ENCODE measurements at regions not wholly inside any gene's neighbourhood (a gene's known extent, or its start where the extent isn't known, plus 50 kb on each side); places are given as distances from the start of the nearest gene placed in this dataset.
"Not testable (repeated sequence)": the region's sequence is repeated elsewhere in the genome, so short reads cannot be mapped to it uniquely, and the experiment has no call there.

DNA sequence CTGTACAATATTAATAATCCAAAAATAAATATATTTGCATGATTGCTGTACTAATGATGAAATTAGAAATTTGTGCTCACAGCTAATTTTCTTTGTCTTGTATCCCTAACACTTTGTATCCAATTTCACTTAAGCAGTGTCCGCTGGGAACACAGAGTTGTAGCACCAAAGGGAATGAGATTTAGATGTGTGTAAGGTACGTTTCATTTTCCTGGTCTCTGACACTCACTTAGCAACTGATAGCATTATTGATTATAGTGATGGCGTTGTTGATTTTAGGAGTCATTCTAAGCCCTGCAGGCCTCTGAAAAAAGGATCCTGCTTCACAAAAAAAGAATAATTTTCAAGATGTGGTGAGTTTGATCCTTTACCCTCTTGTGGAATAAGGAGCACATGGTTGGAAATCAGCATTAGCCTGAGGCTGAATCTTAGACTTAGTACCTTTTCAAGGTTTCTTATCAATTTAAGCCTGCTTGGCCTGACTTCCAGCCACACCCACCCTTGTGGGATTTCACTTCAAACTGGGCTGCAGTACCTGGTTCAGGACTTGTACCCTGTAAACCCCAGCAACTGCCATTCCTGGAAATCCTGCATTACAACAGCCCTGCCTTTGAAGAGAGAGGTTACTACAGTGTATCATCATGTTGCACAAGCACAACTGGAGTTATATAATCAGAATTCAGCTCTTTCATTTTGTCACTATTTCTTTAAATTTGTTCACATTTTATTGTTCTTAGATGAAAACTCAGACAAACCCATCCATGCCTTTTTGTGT lies 116.2 kb downstream of the RND3 start:
- no peak for DNase-seq
- intact Hi-C loops (cut with DNase I), result no loop called here

DNA sequence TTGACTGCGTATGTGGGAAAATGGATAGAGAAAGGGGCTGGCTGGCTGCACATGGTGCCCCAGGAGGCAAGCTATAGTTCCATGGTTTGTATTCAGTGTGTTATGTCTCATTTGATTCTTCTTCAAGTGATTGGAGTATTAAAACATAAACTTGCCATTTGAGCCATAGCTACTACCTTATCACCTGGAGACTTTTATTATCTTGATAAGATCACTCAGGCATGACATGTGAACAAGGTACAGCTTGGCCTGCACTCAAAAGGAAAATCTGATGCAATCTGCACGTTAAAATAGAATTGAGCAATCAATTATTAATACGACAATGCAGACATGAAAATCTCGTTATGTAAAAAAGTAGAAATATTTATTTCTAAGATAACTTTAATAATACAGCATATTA lies 116.9 kb downstream of the RND3 start:
- no peak for DNase-seq
- intact Hi-C loops (cut with DNase I), result no loop called here

DNA sequence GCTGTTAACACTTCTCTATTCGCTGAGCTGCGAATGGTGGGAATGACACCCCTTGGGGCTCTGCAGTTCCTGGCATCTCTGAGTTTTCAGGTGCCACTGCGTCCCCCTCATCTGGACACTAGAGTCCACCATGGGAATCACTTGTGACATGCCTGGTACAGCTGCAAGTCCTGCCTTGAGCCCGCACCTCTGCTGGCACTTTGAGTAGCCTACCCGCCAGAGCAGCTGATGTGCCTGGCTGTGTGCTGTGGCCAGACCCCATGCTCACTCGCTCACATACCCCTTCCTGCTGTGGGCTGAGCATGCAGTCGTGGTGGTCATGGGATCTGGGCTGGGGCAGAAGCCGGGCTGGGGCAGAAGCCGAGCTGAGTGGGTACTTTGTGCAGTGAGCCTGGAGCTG lies 117.6 kb downstream of the RND3 start:
- DNase-seq, result peak in 1 of 10 donors; percentile 76
- intact Hi-C loops (cut with DNase I), result no loop called here

DNA sequence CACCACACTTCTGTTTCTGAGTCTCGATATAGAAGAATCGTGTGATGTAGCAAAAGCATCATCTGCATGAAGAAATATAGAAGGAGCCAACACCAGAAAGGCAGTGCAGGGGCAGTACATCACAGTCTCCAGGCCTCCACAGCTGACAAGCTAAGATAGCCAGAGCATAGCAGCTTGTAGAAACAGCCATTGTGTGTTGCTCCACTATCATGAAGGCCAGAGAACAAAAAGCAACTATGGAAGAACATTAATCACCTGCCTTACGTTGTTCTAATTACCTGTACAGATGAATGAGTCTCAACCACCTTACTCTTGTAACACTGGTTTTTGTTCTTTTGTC lies 129.0 kb downstream of the RND3 start:
- intact Hi-C loops (cut with DNase I), result no loop called here
- DNase-seq, result no peak

DNA sequence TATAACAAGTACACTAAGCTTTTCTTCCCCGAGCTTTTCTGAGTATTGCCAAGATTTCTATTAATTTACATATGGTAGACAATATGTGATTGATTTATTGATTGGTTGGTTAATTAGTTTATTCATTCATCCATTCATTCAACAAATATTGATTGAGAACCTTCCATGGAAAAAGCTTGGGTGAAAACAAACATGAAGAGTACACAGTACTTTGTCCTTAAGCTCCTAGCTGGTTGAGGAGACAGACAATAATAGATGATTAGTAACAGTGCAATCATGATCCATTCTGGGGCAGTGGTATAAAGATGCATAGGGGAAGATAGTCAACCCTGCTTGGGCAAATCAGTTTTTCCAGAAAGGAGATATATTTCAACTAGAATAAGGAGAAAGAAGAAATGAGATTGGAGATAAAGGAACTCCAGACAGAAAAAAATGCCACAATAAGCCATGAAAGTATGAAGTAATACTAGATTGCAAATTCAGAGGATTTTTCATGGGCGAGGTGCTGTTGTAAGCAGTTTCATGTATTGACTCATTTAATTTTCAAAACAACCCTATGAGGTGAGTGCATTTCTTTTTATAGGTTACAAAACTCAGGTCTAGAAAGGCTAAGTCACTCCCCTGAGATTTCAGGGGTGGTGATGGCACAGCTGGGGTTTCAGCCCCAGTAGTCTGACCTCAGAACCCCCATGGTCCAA lies 129.5 kb downstream of the RND3 start:
- intact Hi-C loops (cut with DNase I), result no loop called here
- DNase-seq, result no peak

DNA sequence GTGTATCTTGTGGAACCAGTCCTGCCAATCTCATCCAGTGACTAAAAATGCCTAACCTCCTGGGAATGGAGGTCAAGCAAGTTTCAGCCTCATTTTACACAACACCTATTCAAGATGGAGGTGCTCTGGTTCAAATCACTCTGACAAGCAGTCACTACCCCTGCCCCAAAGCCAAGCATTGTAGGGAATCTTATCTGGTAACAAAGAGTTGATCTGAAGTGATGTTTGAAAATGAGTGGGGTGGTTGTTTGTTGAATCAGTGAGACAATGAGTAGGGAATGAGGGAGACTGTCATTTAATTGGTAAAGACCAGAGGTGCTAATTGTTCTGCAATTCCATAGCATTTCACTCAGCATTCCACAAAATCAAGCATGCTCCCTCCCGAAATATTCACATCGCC lies 132.0 kb downstream of the RND3 start:
- DNase-seq, result no peak
- intact Hi-C loops (cut with DNase I), result no loop called here

DNA sequence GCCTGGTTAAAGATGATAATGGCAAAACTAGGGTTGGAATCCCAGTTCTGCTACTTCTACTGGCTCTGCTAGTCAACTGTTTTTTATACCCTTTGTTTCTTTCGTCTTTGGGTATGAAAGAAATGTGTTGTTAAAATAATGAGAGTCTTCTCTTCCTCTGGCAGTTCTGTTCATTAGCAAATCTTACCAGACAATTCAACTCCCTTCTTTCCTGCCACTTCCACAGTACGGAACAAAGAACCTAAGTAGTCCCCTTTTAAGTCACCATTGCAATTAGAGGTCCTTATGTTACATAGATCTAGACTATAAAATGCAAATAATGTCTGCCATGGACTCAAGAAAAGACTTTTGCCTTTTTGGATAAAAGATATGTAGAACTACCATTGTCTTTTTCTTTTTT lies 134.1 kb downstream of the RND3 start:
- DNase-seq, result no peak
- intact Hi-C loops (cut with DNase I), result no loop called here

DNA sequence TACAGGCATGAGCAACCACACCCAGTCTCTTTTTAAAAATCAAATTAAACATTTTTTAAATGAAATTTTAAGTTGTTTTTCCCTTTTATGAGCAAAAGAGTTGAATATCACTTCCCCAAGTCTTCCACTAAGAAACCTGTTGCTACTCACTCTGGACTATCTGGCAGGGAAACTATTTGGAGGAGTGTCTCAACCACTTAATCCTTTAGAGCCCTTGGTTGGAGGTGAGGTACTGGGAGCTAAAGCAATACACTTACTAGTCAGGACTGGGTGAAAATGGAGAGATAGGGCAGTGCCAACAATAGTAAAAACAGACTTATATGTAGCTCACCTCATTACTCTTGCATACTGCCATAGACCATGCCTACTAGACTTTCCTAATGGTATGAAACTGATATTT lies 135.5 kb downstream of the RND3 start:
- DNase-seq, result no peak
- intact Hi-C loops (cut with DNase I), result no loop called here

DNA sequence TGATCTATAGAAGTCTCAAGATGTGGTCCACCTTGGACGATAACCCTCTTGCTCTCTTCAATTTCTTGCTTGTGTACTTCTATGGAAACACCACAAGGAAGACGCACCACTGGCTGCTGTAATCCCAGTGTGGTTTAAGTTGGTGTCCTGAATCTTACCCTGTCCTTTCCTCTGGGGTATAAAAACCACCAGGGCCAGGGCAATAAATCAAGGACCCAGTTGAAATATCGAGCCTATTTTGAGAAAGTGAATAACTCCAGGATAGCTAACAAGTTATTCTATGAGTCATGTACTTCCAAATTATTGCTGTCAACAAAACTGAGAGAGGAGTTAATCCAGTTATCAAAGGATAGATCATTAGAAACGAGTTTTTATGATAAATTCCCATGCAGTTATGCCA lies 137.0 kb downstream of the RND3 start:
- no peak for DNase-seq
- intact Hi-C loops (cut with DNase I), result no loop called here

DNA sequence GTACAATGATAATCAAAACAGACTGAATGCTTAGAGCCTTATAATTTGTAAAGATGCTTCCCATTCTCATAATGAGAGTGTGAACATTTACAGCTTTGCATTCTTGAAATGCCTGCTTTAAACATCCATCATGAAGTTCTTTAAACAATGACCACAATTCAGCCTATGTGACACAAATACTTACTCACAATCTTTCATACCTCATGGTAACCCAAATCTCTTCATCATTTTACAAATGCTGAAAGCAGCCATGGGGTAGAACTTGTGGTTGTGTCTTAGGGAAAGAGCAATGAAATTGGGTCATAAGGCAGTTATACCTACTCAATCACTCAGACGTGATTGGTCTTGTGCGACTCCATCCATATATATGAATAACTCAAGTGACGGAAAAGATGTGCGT lies 140.7 kb downstream of the RND3 start:
- intact Hi-C loops (cut with DNase I), result no loop called here
- DNase-seq, result no peak

DNA sequence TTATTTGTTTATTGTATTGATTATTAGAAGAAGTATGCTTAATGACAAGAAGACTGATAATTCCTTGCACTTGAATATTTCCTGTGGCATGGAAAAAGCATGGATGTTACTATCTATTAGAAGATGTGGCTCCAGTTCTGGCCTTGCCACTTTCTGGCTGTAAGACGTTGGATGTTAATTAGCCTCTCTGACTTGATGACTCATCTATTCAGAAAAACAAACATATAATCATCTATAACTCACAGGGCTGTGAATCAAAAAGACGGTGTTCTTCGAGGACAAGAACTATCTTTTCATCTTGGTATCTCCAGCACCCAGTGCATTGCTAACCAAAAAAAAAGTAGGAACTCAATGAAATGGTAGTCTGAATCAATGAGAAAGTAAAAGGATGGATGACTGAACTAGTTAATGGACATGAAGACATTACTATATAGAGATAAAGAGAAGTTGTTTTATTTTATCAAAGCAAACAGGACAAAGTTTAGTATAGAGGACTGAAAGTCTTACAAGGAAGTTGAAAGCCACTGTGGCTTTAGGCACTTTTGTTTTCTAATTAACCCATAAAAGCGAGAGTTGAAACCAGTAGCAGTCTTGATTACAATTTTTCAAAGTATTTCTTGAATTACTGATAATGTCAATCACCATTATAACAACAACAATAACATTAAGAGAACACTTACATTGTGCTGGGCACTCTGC lies 145.3 kb downstream of the RND3 start:
- intact Hi-C loops (cut with DNase I), result no loop called here
- no peak for DNase-seq

DNA sequence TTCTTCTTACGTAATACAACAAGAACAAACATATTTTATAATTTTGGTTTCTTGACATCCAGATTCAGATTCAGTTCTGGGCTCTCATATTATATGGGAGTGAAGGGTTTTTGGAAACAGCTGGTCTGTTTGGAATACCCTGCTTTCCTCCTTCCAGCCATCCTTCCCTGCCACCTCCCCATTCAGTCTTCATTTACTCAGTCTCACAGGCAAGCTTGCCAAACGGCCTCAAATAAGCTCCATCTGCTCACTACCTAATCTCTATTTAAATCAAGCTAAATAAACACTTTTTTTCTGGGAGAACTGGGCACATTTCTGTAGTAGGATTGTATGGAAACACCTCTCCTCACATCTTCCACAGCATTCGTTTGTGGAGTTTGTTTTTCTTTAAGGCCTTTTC lies 147.5 kb downstream of the RND3 start:
- no peak for DNase-seq
- intact Hi-C loops (cut with DNase I), result no loop called here

DNA sequence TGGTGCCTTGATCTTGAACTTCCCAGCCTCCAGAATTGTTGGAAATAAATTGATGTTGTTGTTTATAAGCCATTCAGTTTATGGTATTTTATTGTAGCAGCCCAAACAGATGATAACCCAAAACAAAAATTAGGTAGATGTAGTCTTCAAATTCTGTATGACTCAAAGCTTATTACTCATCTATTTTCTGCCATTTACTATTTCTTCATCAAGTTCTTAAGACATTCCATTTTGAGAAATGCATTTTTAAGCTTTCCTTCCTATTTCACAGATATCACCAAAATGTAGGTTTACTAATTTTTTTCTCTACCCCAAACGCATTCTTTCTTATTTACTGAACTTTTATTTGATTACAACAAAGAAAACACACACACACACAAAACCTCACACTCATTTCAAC lies 148.2 kb downstream of the RND3 start:
- DNase-seq, result no peak
- intact Hi-C loops (cut with DNase I), result no loop called here

DNA sequence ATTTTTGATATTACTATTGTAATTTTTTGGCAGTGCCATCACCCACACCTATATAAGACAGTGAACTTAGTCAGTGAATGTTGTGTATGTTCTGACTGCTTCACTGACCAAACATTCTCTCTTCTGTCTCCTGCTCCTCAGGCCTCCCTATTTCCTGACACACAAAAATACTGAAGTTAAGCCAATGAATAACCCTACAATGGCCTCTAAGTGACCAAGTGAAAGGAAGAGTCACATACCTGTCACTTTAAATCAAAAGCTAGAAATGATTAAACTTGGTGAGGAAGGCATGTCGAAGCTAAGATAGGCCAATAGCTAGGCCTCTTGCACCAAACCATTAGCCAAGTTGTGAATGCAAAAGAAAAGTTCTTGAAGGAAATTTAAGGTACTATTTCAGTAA lies 151.9 kb downstream of the RND3 start:
- no peak for DNase-seq

DNA sequence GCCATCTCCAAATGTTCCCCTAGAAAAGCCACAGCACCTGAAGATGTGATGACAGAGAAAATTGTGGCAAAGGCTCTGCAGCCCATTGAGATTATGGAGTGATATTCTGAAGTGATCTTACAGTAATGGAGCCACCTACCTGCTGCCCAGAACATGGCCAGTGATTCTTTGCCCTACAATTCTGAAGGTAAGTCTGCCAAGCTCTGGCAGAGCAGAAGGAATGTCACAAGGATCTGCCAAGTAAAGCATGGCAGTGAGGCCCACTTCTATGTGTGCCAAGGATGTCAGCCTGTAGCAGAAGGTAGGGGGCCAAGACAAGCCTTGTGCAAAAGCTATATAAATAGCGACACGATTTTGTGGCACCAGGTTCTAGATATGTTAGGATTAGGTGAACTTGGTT lies 155.1 kb downstream of the RND3 start:
- no peak for DNase-seq

More for the DNA sequence above, 151.9 kb downstream of the RND3 start:
- intact Hi-C loops (cut with DNase I), result no loop called here

DNA sequence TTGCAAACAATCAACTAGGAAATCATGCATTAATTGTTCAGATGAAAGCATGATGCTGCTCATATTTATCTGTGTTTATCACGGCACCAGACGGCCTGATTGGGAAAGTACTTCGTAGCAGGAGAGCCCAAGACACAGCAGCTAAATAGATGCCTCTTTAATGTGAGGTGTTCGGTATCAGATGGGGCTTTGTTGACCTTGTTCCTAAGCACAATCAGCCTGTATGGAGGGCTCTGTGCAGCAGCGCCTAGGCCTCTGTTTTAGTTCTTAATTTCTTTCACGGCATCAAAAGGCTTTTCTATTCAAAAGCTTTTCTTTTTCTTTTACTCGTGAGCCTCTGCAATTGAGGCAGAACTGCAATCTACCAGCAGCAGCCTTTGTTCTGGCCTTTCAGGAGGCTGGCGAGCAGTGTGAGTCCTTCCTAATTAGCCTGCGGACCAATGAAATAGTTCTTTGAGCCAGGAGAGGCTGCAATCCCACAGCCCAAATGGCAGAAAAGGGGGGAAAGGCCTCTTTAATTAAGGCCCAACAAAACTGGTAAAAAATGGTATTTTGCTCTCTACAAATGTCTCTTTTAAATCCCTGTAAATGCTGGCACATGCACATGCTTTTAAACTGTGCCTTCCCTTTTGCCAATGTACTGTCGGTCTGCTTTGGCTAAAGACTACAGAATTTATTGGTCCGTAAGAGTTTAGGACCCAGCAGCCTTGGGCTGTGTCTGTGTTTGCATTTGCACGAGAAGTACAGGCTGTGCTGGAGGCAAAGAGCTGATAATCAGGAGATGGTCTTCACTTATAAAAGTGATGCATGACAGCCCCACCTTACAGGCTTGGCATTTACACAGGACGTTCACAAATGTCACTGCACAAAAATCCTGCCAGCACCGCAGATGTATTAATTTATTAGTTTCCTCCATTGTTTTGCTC lies 159.6 kb downstream of the RND3 start:
- intact Hi-C loops (cut with DNase I), result loop anchor here (5.0 kb wide), 1 partner anchor 161 kb away; no protein-coding TSS in a partner anchor
- DNase-seq, result peak in 6 of 10 donors; percentile 13 to 65 (median 30)

More for the DNA sequence above, 155.1 kb downstream of the RND3 start:
- intact Hi-C loops (cut with DNase I), result no loop called here

DNA sequence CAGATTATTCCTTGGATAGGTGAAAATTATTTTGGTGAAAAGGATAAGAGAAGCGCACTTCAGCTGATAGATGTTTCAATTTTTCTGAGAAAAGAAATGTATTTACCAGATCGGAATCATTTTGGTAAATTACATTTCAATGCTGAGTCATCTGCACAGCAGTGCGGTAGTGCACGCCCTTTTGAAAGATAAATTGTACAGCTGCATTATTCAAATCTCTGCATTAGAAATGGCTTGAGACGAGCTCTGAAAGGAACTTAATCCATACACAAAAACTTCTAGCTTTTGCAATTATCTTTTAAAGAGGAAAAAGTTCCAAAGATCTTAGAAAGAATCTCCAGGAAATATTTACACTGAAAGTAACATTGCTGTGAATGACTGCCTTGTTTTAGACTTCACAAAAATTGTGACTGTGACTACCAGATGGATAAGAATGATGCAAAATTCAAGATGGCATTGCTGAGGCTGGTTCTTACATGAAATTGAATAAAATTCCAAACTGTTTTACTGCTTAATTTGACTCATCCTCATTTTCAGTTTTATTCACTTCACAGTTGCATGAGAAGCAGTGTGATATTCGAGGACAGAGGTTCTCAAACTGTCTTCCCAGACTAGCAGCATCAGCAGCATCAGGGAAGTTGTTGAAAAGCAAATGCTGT lies 161.7 kb downstream of the RND3 start:
- intact Hi-C loops (cut with DNase I), result loop anchor here (5.0 kb wide), 1 partner anchor 158 kb away; no protein-coding TSS in a partner anchor
- no peak for DNase-seq

DNA sequence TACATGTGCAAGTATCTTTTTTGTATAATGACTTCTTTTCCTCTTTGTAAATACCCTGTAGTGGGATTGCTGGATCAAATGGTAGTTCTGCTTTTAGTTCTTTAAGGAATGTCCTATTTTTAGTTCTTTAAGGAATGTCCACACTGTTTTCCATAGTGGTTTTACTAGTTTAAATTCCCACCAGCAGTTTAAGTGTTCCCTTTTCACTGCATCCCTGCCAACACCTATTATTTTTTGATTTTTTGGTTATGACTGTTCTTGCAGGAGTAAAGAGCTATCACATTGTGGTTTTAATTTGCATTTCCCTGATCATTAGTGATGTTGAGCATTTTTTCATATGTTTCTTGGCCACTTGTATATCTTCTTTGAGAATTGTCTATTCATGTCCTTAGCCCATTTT lies 164.4 kb downstream of the RND3 start:
- intact Hi-C loops (cut with DNase I), result not testable (repeated sequence)

DNA sequence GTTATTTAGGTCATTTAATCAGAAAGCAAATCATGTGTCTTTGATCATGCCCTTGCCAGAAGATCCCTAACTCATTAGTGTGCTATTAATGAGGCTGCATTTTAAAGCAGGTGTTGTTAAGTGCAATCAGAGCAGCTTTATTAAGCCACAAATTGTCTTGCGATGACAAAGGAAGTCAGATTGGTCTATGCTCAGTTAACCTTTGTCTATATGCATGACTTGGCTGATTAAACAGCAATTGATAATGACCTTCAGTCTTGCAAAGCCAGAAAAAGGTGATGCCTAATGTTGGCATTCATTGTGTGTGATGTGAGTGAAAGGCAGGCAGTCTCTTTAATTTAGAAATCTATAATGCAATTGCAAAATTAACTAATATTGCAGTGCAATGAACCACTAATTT lies 166.9 kb downstream of the RND3 start:
- no peak for DNase-seq
- intact Hi-C loops (cut with DNase I), result no loop called here

More for the DNA sequence above, 164.4 kb downstream of the RND3 start:
- not testable (repeated sequence) for DNase-seq
